Mesothelial cell of epicardium (in vitro differentiated cells): ENCODE measurements at regions not wholly inside any gene's neighbourhood (a gene's known extent, or its start where the extent isn't known, plus 50 kb on each side); places are given as distances from the start of the nearest gene placed in this dataset.

Experiments
- DNase-seq, 2 experiments: peaks; one replicate each; pipeline ENCODE4 v3.0.0; 2021; ENCODE audit warnings: low spot score in 2 of 2; ENCODE audit not compliant: unreplicated experiment in 2 of 2
- H3K27ac Mint-ChIP-seq: 2 replicates; pipeline ENCODE4 v1.8.0; 2021; ENCODE audit warnings: mixed read lengths
- H3K27me3 Mint-ChIP-seq: 2 replicates; pipeline ENCODE4 v1.8.0; 2021; ENCODE audit warnings: low read depth, mixed read lengths
- H3K36me3 Mint-ChIP-seq: 2 replicates; pipeline ENCODE4 v1.8.0; 2021; ENCODE audit warnings: mixed read lengths
- H3K4me1 Mint-ChIP-seq: 2 replicates; pipeline ENCODE4 v1.8.0; 2021; ENCODE audit warnings: mixed read lengths
- H3K4me3 Mint-ChIP-seq: 2 replicates; pipeline ENCODE4 v1.8.0; 2021; ENCODE audit warnings: mild to moderate bottlenecking, moderate library complexity, mixed read lengths
- H3K9me3 Mint-ChIP-seq: 2 replicates; pipeline ENCODE4 v1.8.0; 2021; ENCODE audit warnings: mixed read lengths
- TF ChIP-seq, protein P1 (sequence below): fragments of 200-600 bp; sonication (generic); IDR thresholded peaks from one replicate; pipeline ENCODE4 v1.5.0; 2021; ENCODE audit warnings: antibody characterized with exemption; ENCODE audit not compliant: unreplicated experiment

DNA sequence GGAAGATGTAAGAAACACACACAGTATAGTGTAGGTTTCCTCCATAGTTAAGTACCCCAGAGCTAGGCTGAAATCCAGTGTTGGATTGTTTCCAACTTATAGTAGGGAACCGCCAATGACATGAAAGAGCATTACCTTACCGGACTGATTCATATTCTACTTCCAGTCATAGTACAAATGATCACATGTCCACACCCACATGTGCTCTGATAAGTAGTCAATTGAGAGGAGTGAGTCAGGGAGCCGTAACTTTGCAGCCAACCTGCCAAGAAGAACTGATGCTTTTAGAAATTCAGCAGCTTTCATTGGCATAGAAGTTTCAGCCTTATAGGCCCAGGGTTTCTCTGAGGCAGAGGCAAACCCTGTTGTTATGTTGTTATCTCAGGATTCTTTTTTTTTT, 240.6 kb downstream of the ETS1 start:
- H3K36me3 Mint-ChIP-seq = no peaks in the 10 kb centered on the region
- H3K27me3 Mint-ChIP-seq = peaks cover 9% of the 10 kb centered on the region
- TF ChIP-seq, protein P1, sequence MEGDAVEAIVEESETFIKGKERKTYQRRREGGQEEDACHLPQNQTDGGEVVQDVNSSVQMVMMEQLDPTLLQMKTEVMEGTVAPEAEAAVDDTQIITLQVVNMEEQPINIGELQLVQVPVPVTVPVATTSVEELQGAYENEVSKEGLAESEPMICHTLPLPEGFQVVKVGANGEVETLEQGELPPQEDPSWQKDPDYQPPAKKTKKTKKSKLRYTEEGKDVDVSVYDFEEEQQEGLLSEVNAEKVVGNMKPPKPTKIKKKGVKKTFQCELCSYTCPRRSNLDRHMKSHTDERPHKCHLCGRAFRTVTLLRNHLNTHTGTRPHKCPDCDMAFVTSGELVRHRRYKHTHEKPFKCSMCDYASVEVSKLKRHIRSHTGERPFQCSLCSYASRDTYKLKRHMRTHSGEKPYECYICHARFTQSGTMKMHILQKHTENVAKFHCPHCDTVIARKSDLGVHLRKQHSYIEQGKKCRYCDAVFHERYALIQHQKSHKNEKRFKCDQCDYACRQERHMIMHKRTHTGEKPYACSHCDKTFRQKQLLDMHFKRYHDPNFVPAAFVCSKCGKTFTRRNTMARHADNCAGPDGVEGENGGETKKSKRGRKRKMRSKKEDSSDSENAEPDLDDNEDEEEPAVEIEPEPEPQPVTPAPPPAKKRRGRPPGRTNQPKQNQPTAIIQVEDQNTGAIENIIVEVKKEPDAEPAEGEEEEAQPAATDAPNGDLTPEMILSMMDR = no peak
- DNase-seq = no peak
- H3K4me1 Mint-ChIP-seq = peaks cover 6% of the 10 kb centered on the region
- no peak overlapping the region for H3K4me3 Mint-ChIP-seq
- no peaks in the 10 kb centered on the region for H3K9me3 Mint-ChIP-seq
- no peak overlapping the region for H3K27ac Mint-ChIP-seq

DNA sequence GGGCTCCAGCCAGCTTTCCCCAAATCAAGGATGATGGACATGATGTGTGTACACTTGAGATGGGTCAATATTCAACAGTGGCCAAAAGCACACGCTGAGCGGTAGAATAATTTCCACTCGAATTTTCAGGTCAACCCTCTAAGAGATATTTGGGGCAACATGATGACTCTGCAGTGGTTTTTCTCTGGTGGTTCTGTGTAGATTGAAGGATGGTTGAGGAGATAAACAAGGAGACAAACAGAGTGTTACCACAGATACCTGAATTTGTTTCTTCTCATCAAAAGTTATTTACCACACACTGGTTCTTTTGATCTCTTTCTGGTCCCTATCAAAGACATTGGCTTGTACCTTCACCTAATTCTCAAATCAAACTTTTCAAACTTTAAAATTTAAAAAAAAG, 242.0 kb downstream of the ETS1 start:
- peaks cover 6% of the 10 kb centered on the region for H3K4me1 Mint-ChIP-seq
- TF ChIP-seq, protein P1 = no peak
- no peak overlapping the region for H3K4me3 Mint-ChIP-seq
- no peaks in the 10 kb centered on the region for H3K36me3 Mint-ChIP-seq
- H3K27me3 Mint-ChIP-seq = peaks cover 4% of the 10 kb centered on the region
- no peaks in the 10 kb centered on the region for H3K9me3 Mint-ChIP-seq
- DNase-seq = no peak
- no peak overlapping the region for H3K27ac Mint-ChIP-seq

DNA sequence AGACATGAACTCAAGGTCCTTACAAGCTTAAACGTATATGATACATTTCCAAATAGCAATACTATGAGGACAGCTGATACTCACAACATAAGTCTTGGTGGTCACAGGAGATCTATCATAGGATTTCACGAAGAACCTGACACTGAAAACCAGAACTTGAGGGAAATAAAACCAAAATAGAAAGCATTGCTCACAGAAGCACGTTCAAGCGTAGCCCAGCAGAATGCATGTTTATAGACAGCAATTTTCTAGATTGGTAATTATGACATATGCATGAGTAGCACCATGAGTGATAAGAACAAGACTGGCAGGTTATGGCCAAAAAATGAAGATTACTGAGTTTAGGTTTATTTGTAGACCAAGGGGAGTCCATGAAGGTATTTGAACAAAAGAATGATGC, 243.5 kb downstream of the ETS1 start:
- no peak overlapping the region for H3K27ac Mint-ChIP-seq
- H3K9me3 Mint-ChIP-seq = no peaks in the 10 kb centered on the region
- H3K27me3 Mint-ChIP-seq = no peaks in the 10 kb centered on the region
- TF ChIP-seq, protein P1 = no peak
- no peak for DNase-seq
- H3K4me3 Mint-ChIP-seq = no peak overlapping the region
- H3K4me1 Mint-ChIP-seq = peaks cover 6% of the 10 kb centered on the region
- H3K36me3 Mint-ChIP-seq = no peaks in the 10 kb centered on the region

DNA sequence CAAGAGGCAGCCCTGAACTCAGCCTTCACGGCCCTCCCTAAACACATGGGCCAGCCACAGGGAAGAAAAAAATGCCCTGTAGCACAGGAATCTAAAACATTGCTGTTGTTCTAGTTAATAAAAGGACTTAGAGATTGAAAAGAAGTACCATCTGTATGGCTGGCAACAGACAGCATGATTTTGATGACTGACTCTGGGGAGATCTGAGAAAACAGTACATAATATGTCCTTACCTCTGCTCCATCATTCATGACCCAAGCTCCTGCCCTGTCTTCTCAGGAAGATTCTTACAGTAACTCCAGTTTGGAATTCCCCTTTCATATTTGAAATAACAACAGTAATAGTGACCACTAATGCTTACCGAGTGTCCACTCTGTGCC, 244.2 kb downstream of the ETS1 start:
- Mint-ChIP-seq H3K27me3 (no peaks in the 10 kb centered on the region), H3K4me3 (no peak overlapping the region), H3K27ac (no peak overlapping the region), H3K36me3 (no peaks in the 10 kb centered on the region), H3K4me1 (peaks cover 6% of the 10 kb centered on the region), H3K9me3 (no peaks in the 10 kb centered on the region)
- no peak for DNase-seq
- TF ChIP-seq, protein P1 = no peak

DNA sequence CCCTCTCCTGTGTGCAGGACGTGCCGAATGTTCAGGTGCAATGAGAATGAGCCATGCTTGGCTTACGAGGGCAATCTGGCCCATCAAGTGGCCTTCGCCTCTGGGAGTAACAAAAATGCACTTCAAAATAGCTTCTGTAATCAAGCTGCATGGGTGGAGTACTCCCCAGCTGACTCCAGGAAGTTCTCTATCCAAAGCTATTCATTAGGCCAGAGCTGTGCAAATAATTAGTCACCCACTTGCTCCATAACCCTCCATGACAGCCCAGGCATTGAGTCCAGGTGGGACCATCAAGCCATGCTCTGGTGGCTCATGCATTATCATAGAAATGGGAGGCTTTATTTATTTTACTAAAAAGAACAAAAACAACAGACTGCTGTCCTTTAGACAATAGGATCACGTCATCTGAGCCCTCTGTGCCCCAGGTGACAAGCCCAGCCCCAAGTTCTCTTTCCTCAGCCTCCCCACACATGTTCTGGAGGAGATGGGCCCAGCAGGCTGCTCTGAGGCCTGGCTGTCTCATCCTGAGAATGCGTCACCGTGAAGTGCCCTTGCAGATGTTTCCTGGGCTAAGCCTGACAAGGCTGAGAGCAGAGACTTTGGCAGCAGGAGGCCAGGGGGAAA, 244.7 kb downstream of the ETS1 start:
- no peak overlapping the region for H3K4me3 Mint-ChIP-seq
- H3K36me3 Mint-ChIP-seq = no peaks in the 10 kb centered on the region
- peaks cover 6% of the 10 kb centered on the region for H3K4me1 Mint-ChIP-seq
- peaks cover 1% of the 10 kb centered on the region for H3K27me3 Mint-ChIP-seq
- TF ChIP-seq, protein P1 = no peak
- no peak overlapping the region for H3K27ac Mint-ChIP-seq
- no peak for DNase-seq
- H3K9me3 Mint-ChIP-seq = no peaks in the 10 kb centered on the region
